Adipose tissue (tissue), 3 donors: ENCODE measurements at regions not wholly inside any gene's neighbourhood (a gene's known extent, or its start where the extent isn't known, plus 50 kb on each side); places are given as distances from the start of the nearest gene placed in this dataset.

Experiments used
- H3K27ac ChIP-seq: one replicate; pipeline ENCODE4 v1.5.1; 2013; ENCODE audit warnings: low read depth, low read length
- WGBS, 3 donors: extraction: QIAGEN DNeasy Blood & Tissue Kit; methylation state at CpG; one replicate each; pipeline ENCODE4 v1.1.7; 2013; 5-methylcytosine and 5-hydroxymethylcytosine counted together
- donor health status: healthy with polysubstance abuse.
- donor health status: Bipolar disorder and iron deficiency.
- donor health status: healthy.

DNA sequence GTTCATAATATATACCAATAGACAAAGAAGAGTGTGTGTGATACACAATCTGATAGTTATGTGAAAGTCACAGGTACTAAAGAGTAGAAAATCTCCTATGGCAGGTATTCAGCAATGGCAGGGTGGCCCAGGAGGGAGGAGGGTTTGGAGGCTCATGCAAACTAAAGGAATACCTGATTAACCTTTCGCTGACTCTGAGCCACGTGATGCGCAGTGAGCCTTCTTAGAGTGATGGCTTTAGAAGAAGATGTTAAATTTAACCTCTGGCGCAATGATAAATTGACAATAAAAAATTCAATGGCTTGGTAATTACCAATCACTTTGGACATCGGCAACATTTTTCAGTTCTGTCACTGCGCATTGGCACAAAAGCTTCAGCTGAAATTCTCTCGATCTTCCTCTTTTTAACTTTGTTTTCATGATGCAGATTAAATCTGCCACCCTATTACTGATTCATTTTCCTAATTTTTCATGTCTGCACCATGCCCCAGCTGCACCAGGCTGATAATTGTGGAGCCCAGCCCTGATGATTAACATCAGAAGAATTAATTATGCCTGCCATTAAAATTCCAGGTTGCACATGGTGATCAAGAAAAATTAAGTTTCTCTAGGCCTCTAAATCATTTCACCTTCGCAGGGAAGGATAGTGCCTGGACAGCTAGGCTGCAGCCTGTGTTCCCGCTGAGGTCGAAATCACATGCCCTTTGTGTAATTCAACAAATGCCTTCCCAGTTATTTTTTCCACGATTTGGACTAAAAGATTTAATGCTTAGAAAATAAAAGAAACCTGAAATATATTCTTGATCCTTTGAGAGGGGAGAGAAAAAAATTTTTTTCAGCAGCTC, 250.6 kb upstream of the HNRNPA3 start:
- 77 to 93% (median 92%) methylated on average over 11 of the region's 11 CpGs for WGBS, 3 donors
- H3K27ac ChIP-seq: no peak overlapping the region

GRCh38 chr2:176963568-176964287, 248.9 kb upstream of the HNRNPA3 start:
- H3K27ac ChIP-seq: no peak overlapping the region
- WGBS, 3 donors: 55 to 61% (median 58%) methylated on average over 4 of the region's 4 CpGs

- H3K27ac ChIP-seq: no peak overlapping the region
Observed at GRCh38 chr2:176967911-176968450, 244.6 kb upstream of the HNRNPA3 start.

- 70 to 92% (median 73%) methylated on average over 2 of the region's 2 CpGs for WGBS, 3 donors
- H3K27ac ChIP-seq: no peak overlapping the region
Observed at GRCh38 chr2:176969642-176970359, 242.8 kb upstream of the HNRNPA3 start.

- 55 to 58% (median 57%) methylated on average over 9 of the region's 9 CpGs for WGBS, 3 donors
- no peak overlapping the region for H3K27ac ChIP-seq
Observed at GRCh38 chr2:176976736-176977685, 235.6 kb upstream of the HNRNPA3 start.

GRCh38 chr2:176978921-176979320, 233.7 kb upstream of the HNRNPA3 start:
- no peak overlapping the region for H3K27ac ChIP-seq

GRCh38 chr2:176979981-176980710, 232.4 kb upstream of the HNRNPA3 start:
- WGBS, 3 donors: 50 to 59% (median 58%) methylated on average over 2 of the region's 2 CpGs
- no peak overlapping the region for H3K27ac ChIP-seq

More at GRCh38 chr2:176978921-176979320, 233.7 kb upstream of the HNRNPA3 start:
- 78 to 90% (median 86%) methylated on average over 2 of the region's 2 CpGs for WGBS, 3 donors

- WGBS, 3 donors: 71 to 99% (median 83%) methylated on average over 4 of the region's 4 CpGs
- H3K27ac ChIP-seq: no peak overlapping the region
Observed at GRCh38 chr2:176984987-176985386, 227.6 kb upstream of the HNRNPA3 start.

DNA sequence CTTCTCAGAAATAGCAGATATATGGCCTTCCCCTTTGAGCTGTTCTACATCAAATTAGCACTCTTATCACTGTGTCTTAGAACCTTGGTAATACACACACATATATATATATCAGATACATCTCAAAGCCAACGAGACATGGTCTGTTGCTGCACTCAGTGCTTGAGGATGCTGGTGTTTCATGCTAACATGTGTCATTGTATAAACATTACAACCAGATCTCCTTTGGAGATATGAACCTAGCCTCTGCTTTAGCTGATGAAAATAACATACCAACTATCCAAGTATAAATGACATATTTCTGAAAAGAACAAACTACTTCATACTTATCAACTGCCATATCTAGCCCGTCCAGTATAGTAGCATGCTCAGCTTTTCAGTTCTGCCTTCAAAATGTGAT, 226.7 kb upstream of the HNRNPA3 start:
- 53 to 85% (median 76%) methylated on average over 2 of the region's 2 CpGs for WGBS, 3 donors
- no peak overlapping the region for H3K27ac ChIP-seq

DNA sequence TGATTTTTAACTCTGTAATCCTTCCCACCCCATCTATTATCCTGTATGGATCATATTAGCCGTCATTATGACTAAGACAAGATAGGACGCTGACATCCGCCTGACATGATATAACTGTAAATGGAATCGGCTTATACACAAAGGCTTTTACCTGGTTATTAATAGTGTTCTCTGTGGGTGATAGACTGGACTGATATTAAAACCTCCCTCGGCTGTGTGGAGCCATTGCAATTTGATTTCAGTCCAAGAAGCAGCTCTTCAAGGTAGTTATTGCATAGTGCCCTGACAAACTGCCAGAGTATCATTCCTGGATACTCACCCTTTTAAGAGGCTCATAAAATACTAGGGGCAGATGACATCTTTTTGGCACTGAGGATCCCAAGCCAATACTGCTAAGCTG, 226.1 kb upstream of the HNRNPA3 start:
- WGBS, 3 donors: 61 to 77% (median 72%) methylated on average over 5 of the region's 5 CpGs
- no peak overlapping the region for H3K27ac ChIP-seq

GRCh38 chr2:176991411-176991810, 221.2 kb upstream of the HNRNPA3 start:
- H3K27ac ChIP-seq: no peak overlapping the region
- 52 to 79% (median 70%) methylated on average over 1 of the region's 1 CpG for WGBS, 3 donors

GRCh38 chr2:176997074-176997791, 215.4 kb upstream of the HNRNPA3 start:
- 40 to 43% (median 43%) methylated on average over 5 of the region's 5 CpGs for WGBS, 3 donors
- H3K27ac ChIP-seq: no peak overlapping the region

- 85 to 95% (median 88%) methylated on average over 1 of the region's 1 CpG for WGBS, 3 donors
- no peak overlapping the region for H3K27ac ChIP-seq
Observed at GRCh38 chr2:176997792-176998169, 214.8 kb upstream of the HNRNPA3 start.

GRCh38 chr2:176999301-176999700, 213.3 kb upstream of the HNRNPA3 start:
- 38 to 77% (median 38%) methylated on average over 1 of the region's 1 CpG for WGBS, 3 donors
- H3K27ac ChIP-seq: no peak overlapping the region

GRCh38 chr2:177000061-177000714, 212.4 kb upstream of the HNRNPA3 start:
- 59 to 73% (median 66%) methylated on average over 4 of the region's 4 CpGs for WGBS, 3 donors
- no peak overlapping the region for H3K27ac ChIP-seq

DNA sequence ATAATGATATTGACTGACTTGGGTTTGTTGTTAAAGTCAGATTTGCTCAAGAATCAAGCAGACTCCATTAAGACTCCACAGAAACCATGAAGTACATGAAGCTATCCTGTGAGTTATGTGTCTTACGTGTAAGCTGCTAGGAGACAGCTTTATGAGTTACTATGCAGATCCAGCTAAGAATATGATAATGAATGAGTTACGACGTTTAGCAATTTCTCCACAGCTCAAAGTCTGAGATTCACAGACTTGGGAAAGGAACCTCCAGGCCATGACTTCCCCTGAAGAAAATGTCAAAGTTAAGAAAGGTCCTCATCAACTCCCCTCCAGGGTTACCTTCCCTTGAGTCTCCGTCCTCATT, 211.9 kb upstream of the HNRNPA3 start:
- H3K27ac ChIP-seq: no peak overlapping the region
- WGBS, 3 donors: 80 to 84% (median 82%) methylated on average over 4 of the region's 4 CpGs
